Tibial nerve (tissue), 4 donors: ENCODE measurements at regions not wholly inside any gene's neighbourhood (a gene's known extent, or its start where the extent isn't known, plus 50 kb on each side); places are given as distances from the start of the nearest gene placed in this dataset.

Source experiments
- EP300 ChIP-seq, 2 donors: sonication (generic); formaldehyde crosslinking; IDR thresholded peaks; one replicate each; pipeline ENCODE4 v1.6.1; 2017; ENCODE audit warnings: antibody characterized with exemption in 2 of 2, mild to moderate bottlenecking in 1 of 2
- TF ChIP-seq, protein P1 (sequence below), 5 experiments: fragments of 200-600 bp in 3 of 5; fragments of 450-650 bp in 2 of 5; sonication (generic) in 3 of 5; IDR thresholded peaks; one replicate each; pipeline ENCODE4 v1.5.1; 2016 to 2019; ENCODE audit warnings: antibody characterized with exemption in 5 of 5, mild to moderate bottlenecking in 3 of 5, moderate library complexity in 2 of 5

DNA sequence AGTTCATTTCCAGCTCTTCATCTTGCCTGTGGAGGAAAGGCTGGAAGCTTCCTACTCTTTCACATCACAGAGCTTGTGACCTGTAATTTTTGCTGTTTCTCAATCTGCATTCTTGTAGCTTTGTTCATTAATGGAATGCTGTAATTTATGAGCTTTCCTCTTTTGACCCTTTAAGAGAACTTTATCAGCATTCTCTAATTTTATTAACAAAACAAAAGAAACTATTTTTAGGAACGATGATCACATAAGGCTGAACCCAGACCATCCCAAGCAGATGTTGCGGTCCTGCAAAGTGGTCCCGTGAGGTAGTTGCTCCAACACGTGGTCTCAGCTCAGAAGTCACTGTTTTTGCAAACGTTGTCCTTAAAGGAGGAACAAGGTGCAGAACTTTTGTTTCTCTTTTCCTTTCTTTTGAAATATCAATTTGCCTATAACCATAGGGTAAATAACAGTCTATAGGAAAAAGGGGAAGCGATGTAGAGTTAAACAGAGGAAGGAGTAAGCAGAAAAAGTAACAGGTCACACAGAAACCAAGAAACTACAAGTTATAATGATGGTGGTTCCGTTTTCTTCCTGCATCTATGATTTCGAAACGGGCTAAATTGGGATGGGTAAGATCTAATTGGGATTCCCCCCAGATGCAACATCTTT lies 121.3 kb upstream of the PHACTR1 start:
- TF ChIP-seq, protein P1, sequence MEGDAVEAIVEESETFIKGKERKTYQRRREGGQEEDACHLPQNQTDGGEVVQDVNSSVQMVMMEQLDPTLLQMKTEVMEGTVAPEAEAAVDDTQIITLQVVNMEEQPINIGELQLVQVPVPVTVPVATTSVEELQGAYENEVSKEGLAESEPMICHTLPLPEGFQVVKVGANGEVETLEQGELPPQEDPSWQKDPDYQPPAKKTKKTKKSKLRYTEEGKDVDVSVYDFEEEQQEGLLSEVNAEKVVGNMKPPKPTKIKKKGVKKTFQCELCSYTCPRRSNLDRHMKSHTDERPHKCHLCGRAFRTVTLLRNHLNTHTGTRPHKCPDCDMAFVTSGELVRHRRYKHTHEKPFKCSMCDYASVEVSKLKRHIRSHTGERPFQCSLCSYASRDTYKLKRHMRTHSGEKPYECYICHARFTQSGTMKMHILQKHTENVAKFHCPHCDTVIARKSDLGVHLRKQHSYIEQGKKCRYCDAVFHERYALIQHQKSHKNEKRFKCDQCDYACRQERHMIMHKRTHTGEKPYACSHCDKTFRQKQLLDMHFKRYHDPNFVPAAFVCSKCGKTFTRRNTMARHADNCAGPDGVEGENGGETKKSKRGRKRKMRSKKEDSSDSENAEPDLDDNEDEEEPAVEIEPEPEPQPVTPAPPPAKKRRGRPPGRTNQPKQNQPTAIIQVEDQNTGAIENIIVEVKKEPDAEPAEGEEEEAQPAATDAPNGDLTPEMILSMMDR (IDR thresholded peaks at IDR 0.05), result no peak
- TF ChIP-seq EP300 (IDR thresholded peaks at IDR 0.05), result peak in 1 of 2 donors; percentile 84
